Keratinocyte (primary cell): ENCODE measurements at regions not wholly inside any gene's neighbourhood (a gene's known extent, or its start where the extent isn't known, plus 50 kb on each side); places are given as distances from the start of the nearest gene placed in this dataset.

Experiments used
- DNase-seq: peaks from one replicate; pipeline ENCODE4 v3.0.0-alpha.2; 2011; ENCODE audit warnings: low read depth, missing footprints, low spot score
- FAIRE-seq: peaks from 2 replicates; lab custom pipeline; 2011; peaks lifted over from hg19 to GRCh38; lab: Jason Lieb, UNC
- H2AFZ ChIP-seq: 2 replicates; pipeline ENCODE4 v1.6.0; 2012; ENCODE audit warnings: low read length, control low read depth, inconsistent platforms; ENCODE audit not compliant: control insufficient read depth
- H3K27ac ChIP-seq: 2 replicates; pipeline ENCODE4 v1.5.1; 2011; ENCODE audit warnings: low read length; ENCODE audit not compliant: control insufficient read depth, insufficient read depth
- H3K27me3 ChIP-seq: 3 replicates; pipeline ENCODE4 v1.6.0; 2011; ENCODE audit warnings: low read length; ENCODE audit not compliant: control insufficient read depth, insufficient read depth; ENCODE audit errors: extremely low read depth
- H3K36me3 ChIP-seq, 2 experiments: 2 replicates in 1 of 2; 3 replicates in 1 of 2; pipeline ENCODE4 v1.5.1; 2011; ENCODE audit warnings: low read length in 2 of 2, mild to moderate bottlenecking in 1 of 2; ENCODE audit not compliant: control insufficient read depth in 2 of 2, insufficient read depth in 2 of 2; ENCODE audit errors: extremely low read depth in 1 of 2
- H3K4me1 ChIP-seq: 3 replicates; pipeline ENCODE4 v1.5.1; 2011; ENCODE audit warnings: low read length; ENCODE audit not compliant: control insufficient read depth, insufficient read depth; ENCODE audit errors: extremely low read depth
- H3K4me2 ChIP-seq: 3 replicates; pipeline ENCODE4 v1.6.0; 2011; ENCODE audit warnings: low read depth, low read length; ENCODE audit not compliant: control insufficient read depth, insufficient read depth; ENCODE audit errors: extremely low read depth
- H3K4me3 ChIP-seq, 3 experiments: fragments of 200-600 bp in 1 of 3; sonication (generic) in 1 of 3; 2 replicates in 2 of 3; 3 replicates in 1 of 3; pipeline ENCODE4 v1.5.1; 2011 to 2016; ENCODE audit warnings: low read length in 3 of 3, mild to moderate bottlenecking in 3 of 3, control low read depth in 2 of 3, inconsistent platforms in 1 of 3, low read depth in 1 of 3, mixed read lengths in 1 of 3, mixed run types in 1 of 3, moderate library complexity in 1 of 3; ENCODE audit not compliant: control insufficient read depth in 2 of 3, insufficient read depth in 2 of 3; ENCODE audit errors: extremely low read depth in 1 of 3
- H3K79me2 ChIP-seq: 2 replicates; pipeline ENCODE4 v1.6.0; 2012; ENCODE audit warnings: low read length; ENCODE audit not compliant: control insufficient read depth, insufficient read depth
- H3K9ac ChIP-seq: 3 replicates; pipeline ENCODE4 v1.6.0; 2011; ENCODE audit warnings: low read length; ENCODE audit not compliant: control insufficient read depth, insufficient read depth; ENCODE audit errors: extremely low read depth
- H3K9me1 ChIP-seq: 3 replicates; pipeline ENCODE4 v1.6.0; 2011; ENCODE audit warnings: low read length; ENCODE audit not compliant: control insufficient read depth, insufficient read depth; ENCODE audit errors: extremely low read depth
- H3K9me3 ChIP-seq: 2 replicates; pipeline ENCODE4 v1.5.1; 2012; ENCODE audit warnings: low read depth, low read length; ENCODE audit not compliant: control insufficient read depth
- H4K20me1 ChIP-seq: 3 replicates; pipeline ENCODE4 v1.6.0; 2011; ENCODE audit warnings: low read length; ENCODE audit not compliant: control insufficient read depth, insufficient read depth; ENCODE audit errors: extremely low read depth
- CTCF ChIP-seq, 3 experiments: IDR thresholded peaks in 1 of 3; conservative IDR thresholded peaks in 1 of 3; optimal IDR thresholded peaks in 1 of 3; 2 replicates in 2 of 3; 3 replicates in 1 of 3; pipeline versions ENCODE3 to v1.5.1; 2011; ENCODE audit warnings: low read length in 3 of 3, mild to moderate bottlenecking in 3 of 3, moderate library complexity in 2 of 3, control low read depth in 1 of 3, inconsistent platforms in 1 of 3; ENCODE audit not compliant: insufficient read depth in 2 of 3; ENCODE audit errors: extremely low read depth in 1 of 3
- EZH2 ChIP-seq: IDR thresholded peaks from one replicate; pipeline ENCODE4 v1.6.1; 2012; ENCODE audit warnings: inconsistent platforms, mild to moderate bottlenecking, low read length, moderate library complexity
- dilution Hi-C: fragments of 300-500 bp; cut with MboI; formaldehyde crosslinking; loops from one replicate; pipeline ENCODE4 v1.7.0; 2020; ENCODE audit warnings: low sequenced_read_pairs; ENCODE audit not compliant: extremely low pct_ligation_motif_present

GRCh38 chr14:44444454-44444853 lies 62.6 kb downstream of the FSCB start:
- no peak for TF ChIP-seq EZH2
- TF ChIP-seq CTCF (optimal IDR thresholded peaks at IDR 0.05 in 1 of 3, IDR thresholded peaks at IDR 0.05 in 1 of 3, conservative IDR thresholded peaks at IDR 0.05 in 1 of 3; ENCODE audit: extremely low read depth in 1 of 3, insufficient read depth in 2 of 3, low read length in 3 of 3), result no peak

GRCh38 chr14:44438936-44439335 lies 68.1 kb downstream of the FSCB start:
- no peak overlapping the region for H3K4me3 ChIP-seq
- TF ChIP-seq EZH2, result no peak
- TF ChIP-seq CTCF (optimal IDR thresholded peaks at IDR 0.05 in 1 of 3, IDR thresholded peaks at IDR 0.05 in 1 of 3, conservative IDR thresholded peaks at IDR 0.05 in 1 of 3; ENCODE audit: extremely low read depth in 1 of 3, insufficient read depth in 2 of 3, low read length in 3 of 3), result no peak
- no peak overlapping the region for H2AFZ ChIP-seq
- no peak overlapping the region for H3K4me2 ChIP-seq
- no peak overlapping the region for H3K9ac ChIP-seq
- DNase-seq (no peak), FAIRE-seq (no peak)
- no peak overlapping the region for H3K27ac ChIP-seq
- no peaks in the 10 kb centered on the region for H3K9me3 ChIP-seq
- no peaks in the 10 kb centered on the region for H3K4me1 ChIP-seq
- H4K20me1 ChIP-seq, result no peaks in the 10 kb centered on the region
- no peaks in the 10 kb centered on the region for H3K36me3 ChIP-seq
- dilution Hi-C loops, result no loop called here
- H3K27me3 ChIP-seq, result no peaks in the 10 kb centered on the region
- no peaks in the 10 kb centered on the region for H3K9me1 ChIP-seq
- H3K79me2 ChIP-seq, result no peaks in the 10 kb centered on the region

More at GRCh38 chr14:44444454-44444853, 62.6 kb downstream of the FSCB start:
- H3K9ac ChIP-seq, result no peak overlapping the region
- H3K4me3 ChIP-seq, result no peak overlapping the region
- no peaks in the 10 kb centered on the region for H4K20me1 ChIP-seq
- no peaks in the 10 kb centered on the region for H3K4me1 ChIP-seq
- no peaks in the 10 kb centered on the region for H3K36me3 ChIP-seq
- no peaks in the 10 kb centered on the region for H3K27me3 ChIP-seq
- no peak overlapping the region for H3K27ac ChIP-seq
- H3K9me1 ChIP-seq, result no peaks in the 10 kb centered on the region
- no peak for FAIRE-seq
- DNase-seq, result no peak
- H3K9me3 ChIP-seq, result no peaks in the 10 kb centered on the region
- dilution Hi-C loops, result no loop called here
- no peaks in the 10 kb centered on the region for H3K79me2 ChIP-seq
- no peak overlapping the region for H2AFZ ChIP-seq
- H3K4me2 ChIP-seq, result no peak overlapping the region
